Adrenal gland (tissue), 9 donors: ENCODE measurements at regions not wholly inside any gene's neighbourhood (a gene's known extent, or its start where the extent isn't known, plus 50 kb on each side); places are given as distances from the start of the nearest gene placed in this dataset.

Experiments used
- DNase-seq, 7 donors: peaks; one replicate each; pipeline ENCODE4 v3.0.0-alpha.2; 2019 to 2020
- H3K27ac ChIP-seq, 5 donors: fragments of 200-600 bp; sonication (generic) in 4 of 5; 1 replicate in 3 of 5; 2 replicates in 2 of 5; pipeline versions ENCODE4 v1.5.1 to v1.8.0; 2016 to 2020; ENCODE audit warnings: mild to moderate bottlenecking in 1 of 5
- H3K27me3 ChIP-seq: fragments of 200-600 bp; 2 replicates; pipeline ENCODE4 v1.8.0; 2021
- H3K36me3 ChIP-seq, 2 donors: fragments of 200-600 bp; replicated peaks in 1 of 2; 1 replicate in 1 of 2; 2 replicates in 1 of 2; pipeline versions ENCODE4 v1.5.1 to v1.8.0; 2018 to 2022
- H3K4me1 ChIP-seq, 2 donors: fragments of 200-600 bp; replicated peaks in 1 of 2; 1 replicate in 1 of 2; 2 replicates in 1 of 2; pipeline versions ENCODE4 v1.5.1 to v1.8.0; 2018 to 2021
- H3K4me3 ChIP-seq, 4 donors: fragments of 200-600 bp; sonication (generic) in 3 of 4; one replicate each; pipeline ENCODE4 v1.5.1; 2016 to 2018
- H3K9me3 ChIP-seq, 3 donors: fragments of 200-600 bp; sonication (generic) in 1 of 3; replicated peaks in 1 of 3; 1 replicate in 2 of 3; 2 replicates in 1 of 3; pipeline versions ENCODE4 v1.5.1 to v1.8.0; 2016 to 2021
- CTCF ChIP-seq, 6 experiments: fragments of 450-650 bp in 4 of 6; fragments of 200-600 bp in 2 of 6; sonication (generic) in 1 of 6; IDR thresholded peaks; 1 replicate in 5 of 6; 2 replicates in 1 of 6; pipeline versions ENCODE4 v1.5.1 to v1.8.0; 2016 to 2021; ENCODE audit warnings: antibody characterized with exemption in 6 of 6, mild to moderate bottlenecking in 2 of 6, moderate library complexity in 1 of 6
- POLR2A ChIP-seq, 2 donors: fragments of 450-650 bp; IDR thresholded peaks; one replicate each; pipeline ENCODE4 v1.6.1; 2017; ENCODE audit warnings: antibody characterized with exemption in 2 of 2, mild to moderate bottlenecking in 2 of 2, moderate library complexity in 1 of 2
- WGBS, 4 donors: extraction: QIAGEN DNeasy Blood & Tissue Kit in 2 of 4; methylation state at CpG; one replicate each; pipeline versions ENCODE4 v1.1.5 to v1.1.7; 2013 to 2017; 5-methylcytosine and 5-hydroxymethylcytosine counted together
- intact Hi-C, 2 donors: fragments of 100-400 bp; cut with DNase I; formaldehyde crosslinking; loops; one replicate each; pipeline versions ENCODE4 v1.14.1 to v1.15.0; 2022 to 2023
- donor health status: healthy with polysubstance abuse.
- donor health status: Bipolar disorder and iron deficiency.
- donor health status: DM: yes; HTN: yes; CAD: no.
- donor health status: DM: no; HTN: no; CAD: no.
- donor health status: DM: no; HTN: no; CAD: no.

DNA sequence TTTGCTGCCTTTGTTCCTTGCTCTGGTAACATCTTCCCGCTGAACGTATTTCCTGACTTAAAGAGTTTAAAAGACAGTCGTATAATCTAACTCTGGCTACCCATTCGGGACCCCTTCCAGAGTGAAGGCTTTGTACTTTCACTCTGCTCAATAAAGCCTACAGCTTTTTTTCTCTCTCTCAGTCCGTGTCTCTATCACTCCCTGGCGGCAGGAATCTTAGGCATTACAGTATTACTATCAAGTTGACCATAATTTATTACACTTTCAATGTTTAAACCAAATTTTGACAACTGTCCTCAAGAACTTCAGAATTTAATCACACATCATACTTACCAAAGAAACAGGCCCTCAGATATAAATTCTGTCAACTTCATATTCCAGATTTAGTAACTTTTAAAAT is 967.9 kb downstream of the FSCB start:
- Histone ChIP-seq H3K9me3 (no peaks in the 10 kb centered on the region), H3K27me3 (no peaks in the 10 kb centered on the region), H3K4me1 (no peaks in the 10 kb centered on the region), H3K4me3 (peak overlapping the region in 1 of 4 donors; percentile 21), H3K27ac (no peak overlapping the region), H3K36me3 (no peaks in the 10 kb centered on the region)
- intact Hi-C loops, result no loop called here
- WGBS, 4 donors, result 28 to 38% (median 33%) methylated on average over 6 of the region's 6 CpGs
- peak in 5 of 7 donors; percentile 14 to 56 (median 38) for DNase-seq
- TF ChIP-seq CTCF (IDR thresholded peaks at IDR 0.05) (peak; percentile 32 to 56 (median 48)), POLR2A (IDR thresholded peaks at IDR 0.05) (no peak)

- 90 to 93% (median 92%) methylated on average over 18 of the region's 18 CpGs for WGBS, 4 donors
- H3K27ac ChIP-seq, result no peak overlapping the region
- intact Hi-C loops, result no loop called here
These were observed 971.7 kb downstream of the FSCB start for GRCh38 chr14:43535231-43535838.

DNA sequence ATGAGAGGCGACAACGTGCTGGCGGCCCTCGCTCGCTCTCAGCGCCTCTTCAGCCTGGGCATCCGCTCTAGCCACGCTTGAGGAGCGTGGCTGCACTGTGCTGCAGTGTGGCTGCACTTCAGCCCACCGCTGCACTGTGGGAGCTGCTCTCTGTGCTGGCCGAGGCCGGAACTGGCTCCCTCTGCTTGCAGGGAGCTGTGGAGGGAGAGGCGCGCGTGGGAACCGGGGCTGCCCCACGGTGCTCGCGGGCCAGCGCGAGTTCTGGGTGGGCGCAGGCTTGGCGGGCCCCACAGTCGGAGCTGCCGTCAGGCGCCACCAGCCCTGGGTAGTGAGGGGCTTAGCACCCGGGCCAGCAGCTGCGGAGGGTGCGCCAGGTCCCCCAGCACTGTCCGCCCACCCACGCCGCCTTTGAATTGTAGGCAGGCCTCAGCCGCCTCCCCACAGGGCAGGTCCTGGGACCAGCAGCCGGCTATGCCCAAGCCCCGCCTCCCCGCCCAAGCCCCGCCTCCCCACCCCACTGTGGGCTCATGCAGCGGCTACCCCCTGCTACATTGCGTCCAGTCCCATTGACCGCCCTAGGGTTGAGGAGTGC is 974.2 kb downstream of the FSCB start:
- Histone ChIP-seq H3K4me3 (no peak overlapping the region), H3K4me1 (no peaks in the 10 kb centered on the region), H3K9me3 (no peaks in the 10 kb centered on the region), H3K27me3 (no peaks in the 10 kb centered on the region), H3K36me3 (no peaks in the 10 kb centered on the region), H3K27ac (no peak overlapping the region)
- TF ChIP-seq CTCF (IDR thresholded peaks at IDR 0.05) (no peak), POLR2A (IDR thresholded peaks at IDR 0.05) (no peak)
- WGBS, 4 donors, result 88 to 100% (median 92%) methylated on average over 8 to 40 of the region's 40 CpGs
- DNase-seq, result no peak
- intact Hi-C loops, result no loop called here

More at GRCh38 chr14:43535231-43535838, 971.7 kb downstream of the FSCB start:
- H3K9me3 ChIP-seq, result no peaks in the 10 kb centered on the region
- DNase-seq, result no peak
- H3K4me3 ChIP-seq, result no peak overlapping the region
- H3K4me1 ChIP-seq, result no peaks in the 10 kb centered on the region
- H3K36me3 ChIP-seq, result no peaks in the 10 kb centered on the region
- H3K27me3 ChIP-seq, result no peaks in the 10 kb centered on the region
- no peak for TF ChIP-seq CTCF (IDR thresholded peaks at IDR 0.05)
- no peak for TF ChIP-seq POLR2A (IDR thresholded peaks at IDR 0.05)

GRCh38 chr14:43528321-43528720 is 978.8 kb downstream of the FSCB start:
- no peaks in the 10 kb centered on the region for H3K4me1 ChIP-seq
- no peak for DNase-seq
- H3K9me3 ChIP-seq, result no peaks in the 10 kb centered on the region
- 76 to 85% (median 82%) methylated on average over 5 of the region's 5 CpGs for WGBS, 4 donors
- intact Hi-C loops, result no loop called here
- H3K27ac ChIP-seq, result no peak overlapping the region
- H3K27me3 ChIP-seq, result no peaks in the 10 kb centered on the region
- TF ChIP-seq CTCF (IDR thresholded peaks at IDR 0.05) (no peak), POLR2A (IDR thresholded peaks at IDR 0.05) (no peak)
- no peak overlapping the region for H3K4me3 ChIP-seq
- no peaks in the 10 kb centered on the region for H3K36me3 ChIP-seq
